ENCODE measurements at regions not wholly inside any gene's neighbourhood (a gene's known extent, or its start where the extent isn't known, plus 50 kb on each side); places are given as distances from the start of the nearest gene placed in this dataset.

- WGBS, 2 experiments (ENCODE audit: extremely low coverage in 1 of 2, insufficient coverage in 1 of 2, insufficient read length in 1 of 2, insufficient replicate concordance in 2 of 2, low coverage in 1 of 2, low lambda C conversion rate in 2 of 2, missing lambda C conversion rate in 1 of 2): 90% methylated on average over 1 of the region's 1 CpG; no CpG with 5 or more reads in 1 of the 2 experiments
- Histone ChIP-seq H3K23ac (ENCODE audit: insufficient read length) (no peak overlapping the region), H3K4ac (replicated peaks; ENCODE audit: insufficient read length, low read depth, low read length) (no peak overlapping the region), H4K8ac (ENCODE audit: extremely low read depth, insufficient read depth, low read length) (no peak overlapping the region), H3K79me1 (ENCODE audit: low read depth, low read length) (no peaks in the 10 kb centered on the region), H3K4me1 (replicated peaks in 1 of 4; ENCODE audit: control insufficient read depth in 3 of 4, insufficient read depth in 4 of 4, low read length in 3 of 4) (no peaks in the 10 kb centered on the region), H3K27me3 (replicated peaks in 1 of 4; ENCODE audit: control insufficient read depth in 3 of 4, extremely low read depth in 1 of 4, insufficient read depth in 3 of 4, low read length in 3 of 4) (no peaks in the 10 kb centered on the region), H3K18ac (ENCODE audit: extremely low read depth, low read length) (no peak overlapping the region), H3K36me3 (ENCODE audit: control insufficient read depth in 2 of 4, insufficient read depth in 4 of 4, low read length in 3 of 4) (no peaks in the 10 kb centered on the region), H2AK5ac (ENCODE audit: low read depth, low read length) (no peak overlapping the region), H3K9ac (replicated peaks in 1 of 4; ENCODE audit: extremely low read depth in 1 of 4, low read depth in 3 of 4, low read length in 3 of 4) (no peak overlapping the region), H3K79me2 (ENCODE audit: control insufficient read depth in 1 of 2, insufficient read depth in 2 of 2, low read length in 2 of 2) (no peaks in the 10 kb centered on the region), H2AFZ (ENCODE audit: low read length) (no peak overlapping the region), H4K91ac (replicated peaks; ENCODE audit: insufficient read length, low read length) (no peak overlapping the region), H4K20me1 (replicated peaks in 1 of 2; ENCODE audit: control insufficient read depth in 1 of 2, insufficient read depth in 2 of 2, low read length in 2 of 2) (no peaks in the 10 kb centered on the region), H4K5ac (ENCODE audit: insufficient read length, low read depth, low read length) (no peak overlapping the region), H2BK20ac (ENCODE audit: low read length) (no peak overlapping the region), H3K56ac (replicated peaks; ENCODE audit: insufficient read length, low read depth, low read length) (no peak overlapping the region), H3K23me2 (ENCODE audit: low read depth, low read length) (no peaks in the 10 kb centered on the region), H2BK15ac (ENCODE audit: low read length) (no peak overlapping the region), H3K4me3 (ENCODE audit: extremely low read depth in 1 of 4, insufficient read depth in 2 of 4, low read depth in 3 of 4, low read length in 4 of 4) (no peak overlapping the region), H3K4me2 (ENCODE audit: insufficient read depth in 1 of 2, low read depth in 2 of 2, low read length in 2 of 2) (no peak overlapping the region), H3K27ac (ENCODE audit: low read depth, low read length) (no peak overlapping the region), H2BK12ac (ENCODE audit: low read depth, low read length) (no peak overlapping the region), H2BK120ac (replicated peaks; ENCODE audit: low read depth, low read length) (no peak overlapping the region), H3K14ac (ENCODE audit: insufficient read length) (no peak overlapping the region), H2BK5ac (ENCODE audit: low read depth, low read length) (no peak overlapping the region), H3K9me3 (ENCODE audit: insufficient read depth in 2 of 2, low read depth in 1 of 2, low read length in 1 of 2) (no peaks in the 10 kb centered on the region)
- DNase-seq (ENCODE audit: low read depth in 1 of 2, low spot score in 2 of 2) (no peak), FAIRE-seq (no peak)
- ChIA-PET CTCF (ENCODE audit: partially characterized antibody) (interaction anchor here (0.7 kb wide), 1 partner anchor 19 kb away, joined by 3 read pairs; no protein-coding TSS in a partner anchor), POLR2A (ENCODE audit: partially characterized antibody) (no interaction called here)
- no peak for TF ChIP-seq POU5F1 (IDR thresholded peaks at IDR 0.05; ENCODE audit: low read depth, low read length)
Observed at GRCh38 chr5:155481182-155481581, 467.6 kb downstream of the KIF4B start.

Measured in H1 (cell line).